Fibroblast of gingiva (primary cell): ENCODE measurements at regions not wholly inside any gene's neighbourhood (a gene's known extent, or its start where the extent isn't known, plus 50 kb on each side); places are given as distances from the start of the nearest gene placed in this dataset.
A peak's percentile ranks its signal among the peaks of the same experiment; 100 is the strongest.

Experiments used
- DNase-seq: peaks from one replicate; pipeline ENCODE4 v3.0.0-alpha.2; 2011; ENCODE audit warnings: low read depth

- DNase-seq: no peak
Observed at GRCh38 chr18:29531746-29532145, 1354.8 kb upstream of the CDH2 start.

GRCh38 chr18:29523371-29523770 is 1346.4 kb upstream of the CDH2 start:
- DNase-seq: no peak

GRCh38 chr18:29512761-29513160 is 1335.8 kb upstream of the CDH2 start:
- no peak for DNase-seq

- DNase-seq: no peak
Observed at GRCh38 chr18:29512203-29512602, 1335.3 kb upstream of the CDH2 start.

GRCh38 chr18:29501952-29502351 is 1325.0 kb upstream of the CDH2 start:
- peak; percentile 63 for DNase-seq

- peak; percentile 38 for DNase-seq
Observed at GRCh38 chr18:29496152-29496680, 1319.3 kb upstream of the CDH2 start.

- DNase-seq: no peak
Observed at GRCh38 chr18:29494371-29494770, 1317.4 kb upstream of the CDH2 start.

GRCh38 chr18:29491907-29492306 is 1315.0 kb upstream of the CDH2 start:
- no peak for DNase-seq

- peak; percentile 38 for DNase-seq
Observed at GRCh38 chr18:29488617-29489016, 1311.7 kb upstream of the CDH2 start.

- DNase-seq: no peak
Observed at GRCh38 chr18:29465526-29465925, 1288.6 kb upstream of the CDH2 start.

- DNase-seq: no peak
Observed at GRCh38 chr18:29459972-29460371, 1283.0 kb upstream of the CDH2 start.

- no peak for DNase-seq
Observed at GRCh38 chr18:29457316-29457889, 1280.5 kb upstream of the CDH2 start.

GRCh38 chr18:29449424-29449823 is 1272.5 kb upstream of the CDH2 start:
- no peak for DNase-seq

- DNase-seq: no peak
Observed at GRCh38 chr18:29439398-29439797, 1262.5 kb upstream of the CDH2 start.

GRCh38 chr18:29436459-29436858 is 1259.5 kb upstream of the CDH2 start:
- no peak for DNase-seq

- DNase-seq: no peak
Observed at GRCh38 chr18:29434650-29435049, 1257.7 kb upstream of the CDH2 start.

- peak; percentile 1 for DNase-seq
Observed at GRCh38 chr18:29430416-29430815, 1253.5 kb upstream of the CDH2 start.

- DNase-seq: peak; percentile 23
Observed at GRCh38 chr18:29418136-29418535, 1241.2 kb upstream of the CDH2 start.

- no peak for DNase-seq
Observed at GRCh38 chr18:29406996-29407395, 1230.1 kb upstream of the CDH2 start.

GRCh38 chr18:29397536-29397935 is 1220.6 kb upstream of the CDH2 start:
- DNase-seq: no peak

GRCh38 chr18:29383311-29384273 is 1206.7 kb upstream of the CDH2 start:
- DNase-seq: no peak

- peak; percentile 24 for DNase-seq
Observed at GRCh38 chr18:29378651-29379136, 1201.8 kb upstream of the CDH2 start.

GRCh38 chr18:29377346-29377745 is 1200.4 kb upstream of the CDH2 start:
- no peak for DNase-seq
